ENCODE measurements at regions not wholly inside any gene's neighbourhood (a gene's known extent, or its start where the extent isn't known, plus 50 kb on each side); places are given as distances from the start of the nearest gene placed in this dataset.

GRCh38 chr11:103585401-103585800 is 451.0 kb upstream of the DDI1 start:
- Mint-ChIP-seq H3K9me3 (peaks cover 4% of the 10 kb centered on the region), H3K27me3 (ENCODE audit: insufficient read depth, low read depth) (peaks cover 4% of the 10 kb centered on the region), H3K27ac (no peak overlapping the region), H3K36me3 (no peaks in the 10 kb centered on the region), H3K4me3 (no peak overlapping the region), H3K4me1 (peaks cover 9% of the 10 kb centered on the region)
- no peak for DNase-seq (ENCODE audit: low spot score)
- H3K9me3 ChIP-seq (ENCODE audit: low read depth), result no peaks in the 10 kb centered on the region
- H3K4me3 ChIP-seq, result no peak overlapping the region
- no peaks in the 10 kb centered on the region for H4K20me1 ChIP-seq (ENCODE audit: low read depth)
- H3K36me3 ChIP-seq, result no peaks in the 10 kb centered on the region
- H3K27ac ChIP-seq, result no peak overlapping the region
- H3K79me2 ChIP-seq (ENCODE audit: low read depth), result no peaks in the 10 kb centered on the region
- H3K27me3 ChIP-seq, result no peaks in the 10 kb centered on the region
- H3K4me1 ChIP-seq, result peaks cover 26% of the 10 kb centered on the region
- H2AFZ ChIP-seq (replicated peaks), result no peak overlapping the region
- peaks cover 10% of the 10 kb centered on the region for H3F3A ChIP-seq (ENCODE audit: low read depth)
- no peak overlapping the region for H3K4me2 ChIP-seq
- TF ChIP-seq CTCF (IDR thresholded peaks at IDR 0.05) (no peak), EZH2 (IDR thresholded peaks at IDR 0.05) (no peak), EZH2phosphoT487 (IDR thresholded peaks at IDR 0.05) (no peak)
- no peak overlapping the region for H3K9ac ChIP-seq

DNA sequence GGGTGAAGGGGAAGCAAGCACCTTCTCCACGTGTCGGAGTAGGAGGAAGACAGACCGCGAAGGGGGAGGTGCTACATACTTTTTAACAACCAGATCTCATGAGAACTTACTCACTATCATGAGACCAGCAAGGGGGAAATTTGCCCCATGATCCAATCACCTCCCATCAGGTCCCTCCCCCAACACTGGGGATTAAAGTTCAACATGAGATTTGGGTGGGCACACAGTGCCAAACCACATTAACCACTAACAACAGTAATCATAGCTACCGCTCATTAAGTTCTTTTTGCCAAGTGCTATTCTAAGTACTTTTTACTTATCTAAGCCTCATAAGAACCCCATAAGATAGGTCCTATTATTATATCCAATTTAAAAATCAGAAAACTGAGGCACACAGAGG is 450.5 kb upstream of the DDI1 start:
- H3K79me2 ChIP-seq (ENCODE audit: low read depth), result no peaks in the 10 kb centered on the region
- H3K9me3 ChIP-seq (ENCODE audit: low read depth), result no peaks in the 10 kb centered on the region
- TF ChIP-seq CTCF (IDR thresholded peaks at IDR 0.05), result no peak
- H3K27me3 ChIP-seq, result no peaks in the 10 kb centered on the region
- H3K36me3 ChIP-seq, result no peaks in the 10 kb centered on the region
- peaks cover 9% of the 10 kb centered on the region for H3K4me1 Mint-ChIP-seq
- H3K27me3 Mint-ChIP-seq (ENCODE audit: insufficient read depth, low read depth), result peaks cover 4% of the 10 kb centered on the region
- no peak overlapping the region for H3K4me3 Mint-ChIP-seq
- H3K27ac ChIP-seq, result no peak overlapping the region
- H3K4me2 ChIP-seq, result no peak overlapping the region
- H3K4me3 ChIP-seq, result no peak overlapping the region
- H3K4me1 ChIP-seq, result peaks cover 26% of the 10 kb centered on the region
- H3K36me3 Mint-ChIP-seq, result no peaks in the 10 kb centered on the region
- DNase-seq (ENCODE audit: low spot score), result no peak
- no peak overlapping the region for H2AFZ ChIP-seq (replicated peaks)
- no peak overlapping the region for H3K27ac Mint-ChIP-seq
- peaks cover 4% of the 10 kb centered on the region for H3K9me3 Mint-ChIP-seq
- H3K9ac ChIP-seq, result no peak overlapping the region
- H3F3A ChIP-seq (ENCODE audit: low read depth), result peaks cover 10% of the 10 kb centered on the region
- H4K20me1 ChIP-seq (ENCODE audit: low read depth), result no peaks in the 10 kb centered on the region

- Histone ChIP-seq H3K4me3 (no peak overlapping the region), H3F3A (ENCODE audit: low read depth) (peaks cover 10% of the 10 kb centered on the region), H3K9me3 (ENCODE audit: low read depth) (no peaks in the 10 kb centered on the region), H3K27ac (no peak overlapping the region), H2AFZ (replicated peaks) (no peak overlapping the region), H3K4me1 (peaks cover 19% of the 10 kb centered on the region), H3K36me3 (no peaks in the 10 kb centered on the region), H3K79me2 (ENCODE audit: low read depth) (no peaks in the 10 kb centered on the region), H3K27me3 (no peaks in the 10 kb centered on the region), H3K4me2 (no peak overlapping the region), H4K20me1 (ENCODE audit: low read depth) (no peaks in the 10 kb centered on the region), H3K9ac (no peak overlapping the region)
- Mint-ChIP-seq H3K36me3 (no peaks in the 10 kb centered on the region), H3K4me1 (peaks cover 5% of the 10 kb centered on the region), H3K4me3 (no peak overlapping the region), H3K27me3 (ENCODE audit: insufficient read depth, low read depth) (peaks cover 4% of the 10 kb centered on the region), H3K27ac (no peak overlapping the region), H3K9me3 (peaks cover 4% of the 10 kb centered on the region)
- no peak for TF ChIP-seq EZH2 (IDR thresholded peaks at IDR 0.05)
- no peak for TF ChIP-seq EZH2phosphoT487 (IDR thresholded peaks at IDR 0.05)
- no peak for TF ChIP-seq CTCF (IDR thresholded peaks at IDR 0.05)
- no peak for DNase-seq (ENCODE audit: low spot score)
These were observed 449.7 kb upstream of the DDI1 start for GRCh38 chr11:103586756-103587155.
